Testis (tissue), 2 donors: ENCODE measurements at regions not wholly inside any gene's neighbourhood (a gene's known extent, or its start where the extent isn't known, plus 50 kb on each side); places are given as distances from the start of the nearest gene placed in this dataset.

Experiments used
- DNase-seq: peaks from one replicate; pipeline ENCODE4 v3.0.0-alpha.2; 2019
- H3K27ac ChIP-seq, 2 donors: fragments of 200-600 bp; sonication (generic); one replicate each; pipeline ENCODE4 v1.5.1; 2019
- H3K27me3 ChIP-seq: fragments of 200-600 bp; sonication (generic); one replicate; pipeline ENCODE4 v1.5.1; 2019
- H3K36me3 ChIP-seq: fragments of 200-600 bp; sonication (generic); one replicate; pipeline ENCODE4 v1.5.1; 2017; ENCODE audit warnings: low read depth; ENCODE audit errors: missing control alignments
- H3K4me1 ChIP-seq: fragments of 200-600 bp; sonication (generic); one replicate; pipeline ENCODE4 v1.5.1; 2019
- H3K4me3 ChIP-seq, 2 donors: fragments of 200-600 bp; sonication (generic); one replicate each; pipeline ENCODE4 v1.5.1; 2017 to 2019
- H3K9me3 ChIP-seq: fragments of 200-600 bp; sonication (generic); one replicate; pipeline ENCODE4 v1.5.1; 2017
- POLR2A ChIP-seq: fragments of 450-650 bp; IDR thresholded peaks from one replicate; pipeline ENCODE4 v1.6.1; 2017; ENCODE audit warnings: antibody characterized with exemption, mild to moderate bottlenecking, moderate library complexity
- WGBS, 2 donors: methylation state at CpG; one replicate each; pipeline ENCODE4 v1.1.5; 2018; 5-methylcytosine and 5-hydroxymethylcytosine counted together
- intact Hi-C: fragments of 100-400 bp; cut with DNase I; formaldehyde crosslinking; loops from one replicate; pipeline ENCODE4 v1.15.1; 2023; ENCODE audit warnings: low total_unique reads
- TF ChIP-seq, protein P1 (sequence below), 3 experiments: fragments of 450-650 bp in 2 of 3; fragments of 200-600 bp in 1 of 3; sonication (generic) in 1 of 3; IDR thresholded peaks; one replicate each; pipeline ENCODE4 v1.5.1; 2016 to 2019; ENCODE audit warnings: antibody characterized with exemption in 3 of 3, mild to moderate bottlenecking in 2 of 3, moderate library complexity in 1 of 3

DNA sequence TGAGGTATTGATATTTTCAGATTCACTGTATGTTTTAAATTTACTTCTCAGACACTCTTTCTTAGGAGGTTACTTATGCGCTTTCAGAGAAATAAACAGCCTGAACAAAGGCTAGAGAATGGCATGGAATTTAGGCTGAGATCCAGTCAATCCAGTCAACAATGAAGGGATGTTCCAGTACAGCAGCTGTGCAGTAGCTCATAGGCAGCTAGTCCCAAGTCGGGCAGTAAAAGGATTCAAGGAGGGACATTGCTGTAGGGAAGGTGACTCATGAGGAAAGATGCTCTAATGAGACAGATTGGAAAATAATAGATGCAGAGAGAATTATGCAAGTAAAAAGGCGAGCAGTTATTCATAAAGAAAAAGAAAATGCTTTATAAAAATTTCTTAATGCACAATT, 397.9 kb upstream of the RGPD4 start:
- H3K4me3 ChIP-seq, result no peak overlapping the region
- intact Hi-C loops, result no loop called here
- no peaks in the 10 kb centered on the region for H3K27me3 ChIP-seq
- H3K9me3 ChIP-seq, result no peaks in the 10 kb centered on the region
- no peaks in the 10 kb centered on the region for H3K36me3 ChIP-seq
- DNase-seq, result no peak
- no peak overlapping the region for H3K27ac ChIP-seq
- no peaks in the 10 kb centered on the region for H3K4me1 ChIP-seq
- TF ChIP-seq POLR2A, result no peak
- TF ChIP-seq, protein P1, sequence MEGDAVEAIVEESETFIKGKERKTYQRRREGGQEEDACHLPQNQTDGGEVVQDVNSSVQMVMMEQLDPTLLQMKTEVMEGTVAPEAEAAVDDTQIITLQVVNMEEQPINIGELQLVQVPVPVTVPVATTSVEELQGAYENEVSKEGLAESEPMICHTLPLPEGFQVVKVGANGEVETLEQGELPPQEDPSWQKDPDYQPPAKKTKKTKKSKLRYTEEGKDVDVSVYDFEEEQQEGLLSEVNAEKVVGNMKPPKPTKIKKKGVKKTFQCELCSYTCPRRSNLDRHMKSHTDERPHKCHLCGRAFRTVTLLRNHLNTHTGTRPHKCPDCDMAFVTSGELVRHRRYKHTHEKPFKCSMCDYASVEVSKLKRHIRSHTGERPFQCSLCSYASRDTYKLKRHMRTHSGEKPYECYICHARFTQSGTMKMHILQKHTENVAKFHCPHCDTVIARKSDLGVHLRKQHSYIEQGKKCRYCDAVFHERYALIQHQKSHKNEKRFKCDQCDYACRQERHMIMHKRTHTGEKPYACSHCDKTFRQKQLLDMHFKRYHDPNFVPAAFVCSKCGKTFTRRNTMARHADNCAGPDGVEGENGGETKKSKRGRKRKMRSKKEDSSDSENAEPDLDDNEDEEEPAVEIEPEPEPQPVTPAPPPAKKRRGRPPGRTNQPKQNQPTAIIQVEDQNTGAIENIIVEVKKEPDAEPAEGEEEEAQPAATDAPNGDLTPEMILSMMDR (IDR thresholded peaks at IDR 0.05), result no peak
- 88 to 97% methylated on average over 3 of the region's 3 CpGs for WGBS, 2 donors

DNA sequence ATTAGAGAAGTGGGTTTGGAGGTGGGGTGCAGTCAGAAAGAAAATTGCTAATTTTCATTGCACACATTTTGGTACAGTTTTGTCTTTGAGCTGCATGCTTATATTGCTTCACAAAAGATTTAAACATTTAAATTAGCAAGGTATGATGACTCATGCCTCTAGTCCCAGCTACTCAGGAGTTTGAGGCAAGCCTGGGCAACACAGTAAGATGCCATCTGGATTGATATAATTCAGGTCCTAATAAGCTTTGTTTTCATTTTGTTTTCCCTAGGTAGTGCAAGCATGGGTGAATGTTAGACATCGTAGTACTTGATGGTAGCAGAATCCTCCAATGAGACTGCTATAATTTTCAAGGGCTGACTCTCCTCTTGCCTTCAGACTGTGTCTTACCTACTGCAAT, 396.7 kb upstream of the RGPD4 start:
- Histone ChIP-seq H3K4me3 (no peak overlapping the region), H3K36me3 (no peaks in the 10 kb centered on the region), H3K4me1 (no peaks in the 10 kb centered on the region), H3K27ac (no peak overlapping the region), H3K9me3 (no peaks in the 10 kb centered on the region), H3K27me3 (no peaks in the 10 kb centered on the region)
- TF ChIP-seq, protein P1 (IDR thresholded peaks at IDR 0.05), result no peak
- TF ChIP-seq POLR2A, result no peak
- intact Hi-C loops, result no loop called here
- no peak for DNase-seq
- WGBS, 2 donors, result 94 to 100% methylated on average over 1 of the region's 1 CpG

DNA sequence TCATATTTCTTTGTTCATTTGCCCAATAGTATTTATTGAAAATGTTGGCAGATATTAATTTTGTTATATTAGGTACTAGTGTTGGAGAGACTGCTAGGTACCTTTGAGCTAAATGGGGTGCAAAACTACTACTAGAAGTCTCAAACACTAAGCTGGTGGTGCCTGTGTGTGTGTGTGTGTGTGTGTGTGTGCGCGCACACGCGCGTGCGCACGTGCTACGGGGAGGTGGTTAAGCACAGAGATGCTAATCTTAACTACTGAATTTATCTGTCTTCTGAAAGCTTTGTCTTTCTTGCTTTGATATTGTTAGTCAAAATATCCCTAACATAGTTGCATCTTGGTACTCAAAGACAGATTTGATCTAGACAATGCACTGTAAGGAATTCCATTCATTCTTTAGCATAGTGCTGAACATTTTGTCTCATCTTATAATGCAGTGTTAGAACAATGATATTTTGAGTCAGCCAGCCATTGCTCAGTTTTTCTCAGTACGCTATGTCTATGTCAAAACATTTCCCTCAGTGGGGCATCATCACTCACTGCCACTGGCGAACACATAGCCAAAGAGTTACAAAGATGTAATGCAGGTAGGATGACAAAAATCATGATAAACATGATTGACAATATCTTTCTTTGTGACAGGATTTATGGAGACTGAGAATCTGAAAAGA, 396.0 kb upstream of the RGPD4 start:
- intact Hi-C loops, result no loop called here
- Histone ChIP-seq H3K4me3 (no peak overlapping the region), H3K27ac (no peak overlapping the region), H3K27me3 (no peaks in the 10 kb centered on the region), H3K36me3 (no peaks in the 10 kb centered on the region), H3K4me1 (no peaks in the 10 kb centered on the region), H3K9me3 (no peaks in the 10 kb centered on the region)
- WGBS, 2 donors, result 70 to 75% methylated on average over 10 of the region's 10 CpGs
- DNase-seq, result no peak
- no peak for TF ChIP-seq POLR2A
- TF ChIP-seq, protein P1 (IDR thresholded peaks at IDR 0.05), result no peak

DNA sequence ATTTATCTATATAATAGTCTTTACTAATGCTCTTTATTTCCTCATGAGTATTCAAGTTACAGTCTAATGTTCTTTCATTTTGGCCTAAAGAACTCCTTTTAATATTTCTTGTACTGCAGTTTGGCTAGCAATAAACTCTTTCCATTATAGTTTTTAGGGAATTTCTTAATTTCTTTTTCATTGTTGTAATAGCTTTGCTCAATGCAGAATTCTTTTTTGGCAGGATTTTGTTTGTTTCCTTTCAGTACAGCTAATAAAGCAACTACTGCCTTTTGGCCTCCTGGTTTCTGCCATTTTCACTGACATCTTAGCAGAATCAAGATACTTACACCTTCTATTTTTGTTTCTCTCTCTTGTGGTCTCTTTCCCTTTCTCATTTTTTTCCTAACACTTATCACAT, 390.4 kb upstream of the RGPD4 start:
- H3K4me1 ChIP-seq, result no peaks in the 10 kb centered on the region
- H3K4me3 ChIP-seq, result no peak overlapping the region
- no peak overlapping the region for H3K27ac ChIP-seq
- TF ChIP-seq, protein P1 (IDR thresholded peaks at IDR 0.05), result no peak
- no peak for TF ChIP-seq POLR2A
- no peaks in the 10 kb centered on the region for H3K27me3 ChIP-seq
- DNase-seq, result no peak
- intact Hi-C loops, result no loop called here
- H3K9me3 ChIP-seq, result no peaks in the 10 kb centered on the region
- no peaks in the 10 kb centered on the region for H3K36me3 ChIP-seq

DNA sequence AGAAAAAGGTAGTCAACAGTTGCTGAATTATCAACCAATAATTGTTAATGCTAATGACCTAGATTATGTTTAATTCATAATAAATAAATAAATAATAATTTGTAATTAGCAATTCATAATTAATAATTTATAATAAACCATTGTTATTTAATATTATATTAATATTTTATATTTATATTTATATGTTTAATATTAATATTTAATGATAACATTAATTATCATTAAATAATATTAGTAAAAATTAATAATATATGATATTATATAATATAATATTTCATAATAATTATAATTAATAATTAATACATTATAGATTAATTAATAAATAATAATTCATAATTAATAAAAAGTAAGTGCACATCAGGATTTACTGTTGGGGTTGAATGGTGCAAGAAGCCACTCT, 389.4 kb upstream of the RGPD4 start:
- Histone ChIP-seq H3K4me1 (no peaks in the 10 kb centered on the region), H3K36me3 (no peaks in the 10 kb centered on the region), H3K27ac (no peak overlapping the region), H3K27me3 (no peaks in the 10 kb centered on the region), H3K9me3 (no peaks in the 10 kb centered on the region), H3K4me3 (no peak overlapping the region)
- TF ChIP-seq, protein P1 (IDR thresholded peaks at IDR 0.05), result no peak
- TF ChIP-seq POLR2A, result no peak
- intact Hi-C loops, result no loop called here
- no peak for DNase-seq
